Stimulated activated naive B cell treated with anti-CD40 and anti-IgM and Interleukin-4, amounts not matched to agents 10 μg/mL and 1 μg/mL and 100 μg/mL, for 72 hours (primary cell): ENCODE measurements at regions not wholly inside any gene's neighbourhood (a gene's known extent, or its start where the extent isn't known, plus 50 kb on each side); places are given as distances from the start of the nearest gene placed in this dataset.
"Not testable (repeated sequence)": the region's sequence is repeated elsewhere in the genome, so short reads cannot be mapped to it uniquely, and the experiment has no call there.

Experiments used
- ATAC-seq, 2 donors: fragments of 150-1000 bp; cut with Tn5 transposase; replicated peaks; 2 replicates each; pipeline ENCODE4 v1.10.0; 2021; ENCODE audit warnings: moderate library complexity in 1 of 2
- DNase-seq: peaks from one replicate; pipeline ENCODE4 v3.0.0; 2021
- H3K27ac Mint-ChIP-seq: one replicate; pipeline ENCODE4 v1.8.0; 2022; ENCODE audit warnings: mild to moderate bottlenecking, mixed read lengths
- H3K27me3 Mint-ChIP-seq, 2 donors: one replicate each; pipeline ENCODE4 v1.8.0; 2022; ENCODE audit warnings: mixed read lengths in 2 of 2
- H3K36me3 Mint-ChIP-seq, 2 donors: one replicate each; pipeline ENCODE4 v1.8.0; 2022; ENCODE audit warnings: mixed read lengths in 2 of 2, mild to moderate bottlenecking in 1 of 2
- H3K4me1 Mint-ChIP-seq, 2 donors: one replicate each; pipeline ENCODE4 v1.8.0; 2022; ENCODE audit warnings: mixed read lengths in 2 of 2, mild to moderate bottlenecking in 1 of 2
- H3K4me3 Mint-ChIP-seq, 2 donors: one replicate each; pipeline ENCODE4 v1.8.0; 2022; ENCODE audit warnings: mild to moderate bottlenecking in 2 of 2, mixed read lengths in 2 of 2, moderate library complexity in 1 of 2
- H3K9me3 Mint-ChIP-seq, 2 donors: one replicate each; pipeline ENCODE4 v1.8.0; 2022; ENCODE audit warnings: mixed read lengths in 2 of 2, mild to moderate bottlenecking in 1 of 2

- DNase-seq = no peak
- no peaks in the 10 kb centered on the region for H3K36me3 Mint-ChIP-seq
These were observed 101.1 kb downstream of the TMEM17 start for GRCh38 chr2:62404913-62405312.

GRCh38 chr2:62402156-62402555 is 103.8 kb downstream of the TMEM17 start:
- Mint-ChIP-seq H3K4me3 (no peak overlapping the region), H3K36me3 (no peaks in the 10 kb centered on the region), H3K27ac (no peak overlapping the region), H3K9me3 (peaks cover 0 to 3% of the 10 kb centered on the region in 2 donors), H3K4me1 (peaks cover 13 to 32% of the 10 kb centered on the region in 2 donors), H3K27me3 (no peaks in the 10 kb centered on the region)
- ATAC-seq (no peak), DNase-seq (no peak)

More at GRCh38 chr2:62404913-62405312, 101.1 kb downstream of the TMEM17 start:
- H3K27ac Mint-ChIP-seq = no peak overlapping the region
- H3K4me3 Mint-ChIP-seq = no peak overlapping the region
- no peaks in the 10 kb centered on the region for H3K27me3 Mint-ChIP-seq
- peaks cover 0 to 3% of the 10 kb centered on the region in 2 donors for H3K9me3 Mint-ChIP-seq
- no peak for ATAC-seq
- H3K4me1 Mint-ChIP-seq = peaks cover 5 to 32% of the 10 kb centered on the region in 2 donors

GRCh38 chr2:62398356-62398755 is 107.6 kb downstream of the TMEM17 start:
- no peak for DNase-seq
- no peak overlapping the region for H3K27ac Mint-ChIP-seq
- no peaks in the 10 kb centered on the region for H3K36me3 Mint-ChIP-seq
- H3K4me3 Mint-ChIP-seq = peak overlapping the region; percentile 45 to 69
- H3K27me3 Mint-ChIP-seq = no peaks in the 10 kb centered on the region
- peaks cover 0 to 3% of the 10 kb centered on the region in 2 donors for H3K9me3 Mint-ChIP-seq
- peak; percentile 73 to 81 for ATAC-seq
- H3K4me1 Mint-ChIP-seq = peaks cover 10 to 14% of the 10 kb centered on the region in 2 donors

GRCh38 chr2:62396880-62397279 is 109.1 kb downstream of the TMEM17 start:
- Mint-ChIP-seq H3K27me3 (no peaks in the 10 kb centered on the region), H3K4me1 (peaks cover 10 to 14% of the 10 kb centered on the region in 2 donors), H3K4me3 (no peak overlapping the region), H3K36me3 (no peaks in the 10 kb centered on the region), H3K9me3 (peaks cover 0 to under 1% of the 10 kb centered on the region in 2 donors), H3K27ac (no peak overlapping the region)
- ATAC-seq (no peak), DNase-seq (no peak)

GRCh38 chr2:62393293-62393692 is 112.7 kb downstream of the TMEM17 start:
- Mint-ChIP-seq H3K9me3 (no peaks in the 10 kb centered on the region), H3K4me1 (peaks cover 5 to 7% of the 10 kb centered on the region in 2 donors), H3K27me3 (no peaks in the 10 kb centered on the region), H3K36me3 (no peaks in the 10 kb centered on the region), H3K27ac (no peak overlapping the region), H3K4me3 (no peak overlapping the region)
- DNase-seq = no peak
- ATAC-seq = no peak

- Mint-ChIP-seq H3K9me3 (peaks cover 0 to 1% of the 10 kb centered on the region in 2 donors), H3K36me3 (no peaks in the 10 kb centered on the region), H3K4me1 (no peaks in the 10 kb centered on the region), H3K27ac (no peak overlapping the region), H3K27me3 (no peaks in the 10 kb centered on the region), H3K4me3 (no peak overlapping the region)
- DNase-seq (no peak), ATAC-seq (no peak)
These were observed 114.3 kb downstream of the TMEM17 start for GRCh38 chr2:62391696-62392095.

- H3K4me1 Mint-ChIP-seq, H3K4me3 Mint-ChIP-seq, H3K27me3 Mint-ChIP-seq, H3K27ac Mint-ChIP-seq, ATAC-seq, DNase-seq: not testable (repeated sequence)
- H3K36me3 Mint-ChIP-seq = peaks cover 8 to 13% of the 10 kb centered on the region in 2 donors
- peaks cover 5 to 15% of the 10 kb centered on the region in 2 donors for H3K9me3 Mint-ChIP-seq
These were observed 119.6 kb downstream of the TMEM17 start for GRCh38 chr2:62386378-62386777.

- Mint-ChIP-seq H3K27ac (no peak overlapping the region), H3K4me1 (peaks cover 3 to 4% of the 10 kb centered on the region in 2 donors), H3K27me3 (no peaks in the 10 kb centered on the region), H3K4me3 (no peak overlapping the region), H3K36me3 (peaks cover 8 to 13% of the 10 kb centered on the region in 2 donors), H3K9me3 (peaks cover 5 to 15% of the 10 kb centered on the region in 2 donors)
- DNase-seq (no peak), ATAC-seq (no peak)
These were observed 122.1 kb downstream of the TMEM17 start for GRCh38 chr2:62383846-62384245.

- H3K27me3 Mint-ChIP-seq = no peaks in the 10 kb centered on the region
- no peak overlapping the region for H3K27ac Mint-ChIP-seq
- ATAC-seq (no peak), DNase-seq (no peak)
- peaks cover 8 to 13% of the 10 kb centered on the region in 2 donors for H3K36me3 Mint-ChIP-seq
- H3K4me1 Mint-ChIP-seq = peaks cover 3 to 4% of the 10 kb centered on the region in 2 donors
- H3K9me3 Mint-ChIP-seq = peaks cover 5 to 15% of the 10 kb centered on the region in 2 donors
- no peak overlapping the region for H3K4me3 Mint-ChIP-seq
These were observed 123.2 kb downstream of the TMEM17 start for GRCh38 chr2:62382757-62383156.

GRCh38 chr2:62382122-62382521 is 123.9 kb downstream of the TMEM17 start:
- H3K27ac Mint-ChIP-seq = no peak overlapping the region
- no peak overlapping the region for H3K4me3 Mint-ChIP-seq
- H3K36me3 Mint-ChIP-seq = peaks cover 8 to 13% of the 10 kb centered on the region in 2 donors
- no peaks in the 10 kb centered on the region for H3K27me3 Mint-ChIP-seq
- H3K9me3 Mint-ChIP-seq = peaks cover 10 to 15% of the 10 kb centered on the region in 2 donors
- DNase-seq = no peak
- peaks cover 3 to 4% of the 10 kb centered on the region in 2 donors for H3K4me1 Mint-ChIP-seq
- ATAC-seq = no peak

- peak overlapping the region; percentile 45 for H3K27ac Mint-ChIP-seq
- peaks cover 8 to 13% of the 10 kb centered on the region in 2 donors for H3K36me3 Mint-ChIP-seq
- H3K4me3 Mint-ChIP-seq = no peak overlapping the region
- ATAC-seq (no peak), DNase-seq (no peak)
- peaks cover 3 to 4% of the 10 kb centered on the region in 2 donors for H3K4me1 Mint-ChIP-seq
- H3K9me3 Mint-ChIP-seq = peaks cover 10 to 13% of the 10 kb centered on the region in 2 donors
- H3K27me3 Mint-ChIP-seq = no peaks in the 10 kb centered on the region
These were observed 124.3 kb downstream of the TMEM17 start for GRCh38 chr2:62381656-62382055.

GRCh38 chr2:62379566-62379965 is 126.4 kb downstream of the TMEM17 start:
- ATAC-seq (no peak), DNase-seq (no peak)
- H3K27ac Mint-ChIP-seq = no peak overlapping the region
- H3K4me1 Mint-ChIP-seq = peaks cover 3 to 4% of the 10 kb centered on the region in 2 donors
- peaks cover under 1 to 5% of the 10 kb centered on the region in 2 donors for H3K36me3 Mint-ChIP-seq
- H3K4me3 Mint-ChIP-seq = no peak overlapping the region
- H3K27me3 Mint-ChIP-seq = no peaks in the 10 kb centered on the region
- peaks cover 2 to 6% of the 10 kb centered on the region in 2 donors for H3K9me3 Mint-ChIP-seq

- H3K4me1 Mint-ChIP-seq = peaks cover 2 to 7% of the 10 kb centered on the region in 2 donors
- DNase-seq (no peak), ATAC-seq (no peak)
- H3K36me3 Mint-ChIP-seq = peaks cover 8 to 12% of the 10 kb centered on the region in 2 donors
- no peak overlapping the region for H3K27ac Mint-ChIP-seq
- no peak overlapping the region for H3K4me3 Mint-ChIP-seq
- peaks cover 10 to 13% of the 10 kb centered on the region in 2 donors for H3K9me3 Mint-ChIP-seq
- no peaks in the 10 kb centered on the region for H3K27me3 Mint-ChIP-seq
These were observed 130.9 kb downstream of the TMEM17 start for GRCh38 chr2:62375113-62375420.

- no peak for DNase-seq
- peaks cover 4 to 9% of the 10 kb centered on the region in 2 donors for H3K4me1 Mint-ChIP-seq
- no peaks in the 10 kb centered on the region for H3K27me3 Mint-ChIP-seq
- no peak for ATAC-seq
- H3K27ac Mint-ChIP-seq = no peak overlapping the region
- peaks cover 10 to 13% of the 10 kb centered on the region in 2 donors for H3K9me3 Mint-ChIP-seq
- H3K4me3 Mint-ChIP-seq = no peak overlapping the region
- H3K36me3 Mint-ChIP-seq = peaks cover 8 to 12% of the 10 kb centered on the region in 2 donors
These were observed 131.5 kb downstream of the TMEM17 start for GRCh38 chr2:62374301-62375112.

- H3K27me3 Mint-ChIP-seq = no peaks in the 10 kb centered on the region
- peaks cover 10 to 13% of the 10 kb centered on the region in 2 donors for H3K9me3 Mint-ChIP-seq
- peaks cover 8 to 12% of the 10 kb centered on the region in 2 donors for H3K36me3 Mint-ChIP-seq
- H3K4me1 Mint-ChIP-seq = peaks cover 4 to 15% of the 10 kb centered on the region in 2 donors
- no peak overlapping the region for H3K4me3 Mint-ChIP-seq
- no peak for ATAC-seq
- no peak overlapping the region for H3K27ac Mint-ChIP-seq
- DNase-seq = no peak
These were observed 133.2 kb downstream of the TMEM17 start for GRCh38 chr2:62372824-62373223.
